ENCODE measurements at regions not wholly inside any gene's neighbourhood (a gene's known extent, or its start where the extent isn't known, plus 50 kb on each side); places are given as distances from the start of the nearest gene placed in this dataset.

DNA sequence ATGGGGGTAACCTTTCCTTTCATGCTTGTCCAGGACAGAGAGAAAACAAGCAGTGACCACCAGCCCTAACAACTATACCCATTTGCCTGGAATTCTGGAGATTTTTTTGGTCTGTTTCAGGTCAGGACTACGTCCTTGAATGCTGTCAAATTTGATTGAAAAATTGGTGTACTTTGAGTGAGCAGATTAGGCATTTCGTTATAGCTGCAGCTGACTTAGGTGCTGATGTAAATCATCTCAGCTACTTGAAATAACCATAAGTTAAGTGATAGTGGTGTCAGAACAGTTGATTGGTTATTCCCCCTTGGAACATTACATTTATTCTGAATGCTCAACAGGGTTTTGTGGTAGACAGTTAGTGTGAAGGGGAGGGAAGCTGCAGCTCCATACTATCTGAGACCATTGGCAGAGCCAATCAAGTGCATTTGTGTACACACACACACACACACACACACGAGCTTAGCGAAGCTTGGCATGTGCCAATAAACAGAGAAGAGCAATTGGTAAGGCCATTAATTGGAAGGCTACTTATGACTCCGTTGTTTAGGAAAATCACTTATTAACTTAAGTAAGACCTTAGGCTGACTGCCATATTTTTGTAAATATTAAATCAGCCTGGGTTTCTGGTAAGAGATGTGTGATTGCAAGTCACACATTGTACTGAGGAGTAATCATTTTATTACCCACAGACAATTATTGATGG lies 447.8 kb downstream of the MFSD1 start:
- H3K4me1 ChIP-seq (ENCODE audit: insufficient read depth), result no peaks in the 10 kb centered on the region
- H3K79me2 ChIP-seq, result no peaks in the 10 kb centered on the region
- WGBS (ENCODE audit: low lambda C conversion rate, missing lambda C conversion rate), result 71% methylated on average over 5 of the region's 5 CpGs
- no peaks in the 10 kb centered on the region for H3K9me3 ChIP-seq (ENCODE audit: low read depth)
- H3K36me3 ChIP-seq (replicated peaks; ENCODE audit: insufficient read depth, low read depth), result no peaks in the 10 kb centered on the region
- H3K4me2 ChIP-seq, result no peak overlapping the region
- H4K20me1 ChIP-seq (ENCODE audit: insufficient read depth, poor library complexity, severe bottlenecking), result no peaks in the 10 kb centered on the region
- H3K27ac ChIP-seq, result no peak overlapping the region
- no peaks in the 10 kb centered on the region for H3K9me2 ChIP-seq (replicated peaks; ENCODE audit: insufficient read depth)
- TF ChIP-seq, protein P1, sequence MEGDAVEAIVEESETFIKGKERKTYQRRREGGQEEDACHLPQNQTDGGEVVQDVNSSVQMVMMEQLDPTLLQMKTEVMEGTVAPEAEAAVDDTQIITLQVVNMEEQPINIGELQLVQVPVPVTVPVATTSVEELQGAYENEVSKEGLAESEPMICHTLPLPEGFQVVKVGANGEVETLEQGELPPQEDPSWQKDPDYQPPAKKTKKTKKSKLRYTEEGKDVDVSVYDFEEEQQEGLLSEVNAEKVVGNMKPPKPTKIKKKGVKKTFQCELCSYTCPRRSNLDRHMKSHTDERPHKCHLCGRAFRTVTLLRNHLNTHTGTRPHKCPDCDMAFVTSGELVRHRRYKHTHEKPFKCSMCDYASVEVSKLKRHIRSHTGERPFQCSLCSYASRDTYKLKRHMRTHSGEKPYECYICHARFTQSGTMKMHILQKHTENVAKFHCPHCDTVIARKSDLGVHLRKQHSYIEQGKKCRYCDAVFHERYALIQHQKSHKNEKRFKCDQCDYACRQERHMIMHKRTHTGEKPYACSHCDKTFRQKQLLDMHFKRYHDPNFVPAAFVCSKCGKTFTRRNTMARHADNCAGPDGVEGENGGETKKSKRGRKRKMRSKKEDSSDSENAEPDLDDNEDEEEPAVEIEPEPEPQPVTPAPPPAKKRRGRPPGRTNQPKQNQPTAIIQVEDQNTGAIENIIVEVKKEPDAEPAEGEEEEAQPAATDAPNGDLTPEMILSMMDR (IDR thresholded peaks at IDR 0.05; ENCODE audit: poor library complexity), result no peak
- TF ChIP-seq EZH2phosphoT487 (IDR thresholded peaks at IDR 0.05; ENCODE audit: low read depth, severe bottlenecking, unreplicated experiment), result no peak
- no peak for TF ChIP-seq EZH2 (IDR thresholded peaks at IDR 0.05; ENCODE audit: borderline replicate concordance)
- no peak overlapping the region for H2AFZ ChIP-seq
- H3K27me3 ChIP-seq, result no peaks in the 10 kb centered on the region
- no peak overlapping the region for H3K4me3 ChIP-seq
- no peak for DNase-seq (ENCODE audit: low spot score)

- Histone ChIP-seq H3K9me3 (ENCODE audit: low read depth) (no peaks in the 10 kb centered on the region), H2AFZ (no peak overlapping the region), H3K79me2 (no peaks in the 10 kb centered on the region), H3K36me3 (replicated peaks; ENCODE audit: insufficient read depth, low read depth) (no peaks in the 10 kb centered on the region), H3K27me3 (no peaks in the 10 kb centered on the region), H3K27ac (no peak overlapping the region), H3K9me2 (replicated peaks; ENCODE audit: insufficient read depth) (no peaks in the 10 kb centered on the region), H3K4me2 (no peak overlapping the region), H4K20me1 (ENCODE audit: insufficient read depth, poor library complexity, severe bottlenecking) (no peaks in the 10 kb centered on the region), H3K4me3 (no peak overlapping the region), H3K4me1 (ENCODE audit: insufficient read depth) (no peaks in the 10 kb centered on the region)
- no peak for DNase-seq (ENCODE audit: low spot score)
- WGBS (ENCODE audit: low lambda C conversion rate, missing lambda C conversion rate), result 65% methylated on average over 1 of the region's 1 CpG
- TF ChIP-seq, protein P1 (IDR thresholded peaks at IDR 0.05; ENCODE audit: poor library complexity), result no peak
- TF ChIP-seq EZH2 (IDR thresholded peaks at IDR 0.05; ENCODE audit: borderline replicate concordance) (no peak), EZH2phosphoT487 (IDR thresholded peaks at IDR 0.05; ENCODE audit: low read depth, severe bottlenecking, unreplicated experiment) (no peak)
Measured at GRCh38 chr3:159250961-159251360, 449.1 kb downstream of the MFSD1 start.

DNA sequence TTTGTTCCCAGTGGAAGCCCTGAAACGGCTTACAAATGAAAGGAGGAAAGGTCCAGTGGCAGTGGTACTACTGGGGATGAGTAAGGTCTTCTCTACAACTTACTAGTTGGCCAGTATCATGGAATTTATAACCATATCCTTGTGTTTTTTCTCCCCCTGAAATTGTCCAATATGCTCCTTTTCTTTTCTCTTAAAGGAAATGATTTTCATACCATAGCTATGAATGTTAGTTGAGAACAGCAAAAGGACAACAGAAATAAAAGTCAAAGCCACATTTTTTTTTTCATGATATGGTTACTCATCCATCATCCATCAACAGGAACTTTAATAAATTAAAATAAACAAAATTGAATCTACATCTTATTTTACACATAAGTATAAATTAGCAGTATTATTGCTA lies 450.4 kb downstream of the MFSD1 start:
- Histone ChIP-seq H3K36me3 (replicated peaks; ENCODE audit: insufficient read depth, low read depth) (no peaks in the 10 kb centered on the region), H2AFZ (no peak overlapping the region), H3K9me2 (replicated peaks; ENCODE audit: insufficient read depth) (no peaks in the 10 kb centered on the region), H3K27ac (no peak overlapping the region), H3K4me1 (ENCODE audit: insufficient read depth) (no peaks in the 10 kb centered on the region), H3K4me2 (no peak overlapping the region), H3K9me3 (ENCODE audit: low read depth) (no peaks in the 10 kb centered on the region), H3K79me2 (no peaks in the 10 kb centered on the region), H3K27me3 (no peaks in the 10 kb centered on the region), H3K4me3 (no peak overlapping the region), H4K20me1 (ENCODE audit: insufficient read depth, poor library complexity, severe bottlenecking) (no peaks in the 10 kb centered on the region)
- WGBS (ENCODE audit: low lambda C conversion rate, missing lambda C conversion rate), result 52% methylated on average over 1 of the region's 1 CpG
- DNase-seq (ENCODE audit: low spot score), result no peak
- TF ChIP-seq EZH2phosphoT487 (IDR thresholded peaks at IDR 0.05; ENCODE audit: low read depth, severe bottlenecking, unreplicated experiment) (no peak), EZH2 (IDR thresholded peaks at IDR 0.05; ENCODE audit: borderline replicate concordance) (no peak)
- TF ChIP-seq, protein P1 (IDR thresholded peaks at IDR 0.05; ENCODE audit: poor library complexity), result no peak

Data from hepatocyte (in vitro differentiated cells).